ENCODE measurements at regions not wholly inside any gene's neighbourhood (a gene's known extent, or its start where the extent isn't known, plus 50 kb on each side); places are given as distances from the start of the nearest gene placed in this dataset.

DNA sequence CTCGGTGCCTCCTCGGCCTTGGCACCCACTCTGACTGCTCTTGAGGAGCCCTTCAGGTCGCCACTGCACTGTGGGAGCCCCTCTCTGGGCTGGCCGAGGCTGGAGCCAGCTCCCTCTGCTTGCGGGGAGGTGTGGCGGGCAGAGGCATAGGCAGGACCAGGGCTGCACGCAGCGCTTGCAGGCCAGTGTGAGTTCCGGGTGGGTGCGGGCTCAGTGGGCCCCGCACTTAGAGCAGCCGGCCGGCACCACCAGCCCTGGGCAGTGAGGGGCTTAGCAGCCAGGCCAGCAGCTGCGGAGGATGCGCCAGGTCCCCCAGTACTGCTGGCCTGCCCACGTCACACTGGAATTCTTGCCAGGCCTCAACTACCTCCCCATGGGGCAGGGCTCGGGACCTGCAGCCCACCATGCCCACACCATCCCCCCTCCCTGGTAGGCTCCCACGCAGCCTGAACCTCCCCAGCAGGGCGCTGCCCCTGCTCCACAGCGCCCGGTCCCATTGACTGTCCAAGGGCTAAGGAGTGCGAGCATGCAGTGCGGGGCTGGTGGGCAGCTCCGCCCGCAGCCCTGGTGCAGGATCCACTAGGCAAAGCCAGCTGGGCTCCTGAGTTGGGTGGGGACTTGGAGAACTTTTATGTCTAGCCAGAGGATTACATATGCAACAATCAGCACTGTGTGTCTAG is 602.9 kb upstream of the ST8SIA4 start:
- POLR2A ChIA-PET, result no interaction called here
- DNase-seq (ENCODE audit: low read depth, low spot score) (no peak), ATAC-seq (no peak)
- Histone ChIP-seq H3K27ac (ENCODE audit: low read length) (no peak overlapping the region), H3K4me1 (ENCODE audit: control insufficient read depth, insufficient read depth, low read length) (no peaks in the 10 kb centered on the region), H3K4me3 (ENCODE audit: low read depth in 2 of 2, low read length in 2 of 2) (no peak overlapping the region), H3K9me3 (ENCODE audit: control insufficient read depth, insufficient read depth, low read depth, low read length) (no peaks in the 10 kb centered on the region), H3K27me3 (ENCODE audit: control insufficient read depth, insufficient read depth, low read length) (no peaks in the 10 kb centered on the region), H3K36me3 (ENCODE audit: control insufficient read depth, insufficient read depth, low read length) (no peaks in the 10 kb centered on the region)
- intact Hi-C loops (cut with micrococcal nuclease; ENCODE audit: unreplicated experiment) (no loop called here), in situ Hi-C loops (cut with HindIII; ENCODE audit: low pct_unique_long_range_greater_than_20kb, low sequenced_read_pairs) (no loop called here)
- CTCF ChIA-PET, result no interaction called here
- TF ChIP-seq CTCF (IDR thresholded peaks at IDR 0.05), result no peak
- TF ChIP-seq POLR2AphosphoS5 (IDR thresholded peaks at IDR 0.05; ENCODE audit: low read depth, low read length), result no peak
- no peak for TF ChIP-seq TCF7L2 (IDR thresholded peaks at IDR 0.05; ENCODE audit: low read depth, low read length)
- TF ChIP-seq, protein P1, sequence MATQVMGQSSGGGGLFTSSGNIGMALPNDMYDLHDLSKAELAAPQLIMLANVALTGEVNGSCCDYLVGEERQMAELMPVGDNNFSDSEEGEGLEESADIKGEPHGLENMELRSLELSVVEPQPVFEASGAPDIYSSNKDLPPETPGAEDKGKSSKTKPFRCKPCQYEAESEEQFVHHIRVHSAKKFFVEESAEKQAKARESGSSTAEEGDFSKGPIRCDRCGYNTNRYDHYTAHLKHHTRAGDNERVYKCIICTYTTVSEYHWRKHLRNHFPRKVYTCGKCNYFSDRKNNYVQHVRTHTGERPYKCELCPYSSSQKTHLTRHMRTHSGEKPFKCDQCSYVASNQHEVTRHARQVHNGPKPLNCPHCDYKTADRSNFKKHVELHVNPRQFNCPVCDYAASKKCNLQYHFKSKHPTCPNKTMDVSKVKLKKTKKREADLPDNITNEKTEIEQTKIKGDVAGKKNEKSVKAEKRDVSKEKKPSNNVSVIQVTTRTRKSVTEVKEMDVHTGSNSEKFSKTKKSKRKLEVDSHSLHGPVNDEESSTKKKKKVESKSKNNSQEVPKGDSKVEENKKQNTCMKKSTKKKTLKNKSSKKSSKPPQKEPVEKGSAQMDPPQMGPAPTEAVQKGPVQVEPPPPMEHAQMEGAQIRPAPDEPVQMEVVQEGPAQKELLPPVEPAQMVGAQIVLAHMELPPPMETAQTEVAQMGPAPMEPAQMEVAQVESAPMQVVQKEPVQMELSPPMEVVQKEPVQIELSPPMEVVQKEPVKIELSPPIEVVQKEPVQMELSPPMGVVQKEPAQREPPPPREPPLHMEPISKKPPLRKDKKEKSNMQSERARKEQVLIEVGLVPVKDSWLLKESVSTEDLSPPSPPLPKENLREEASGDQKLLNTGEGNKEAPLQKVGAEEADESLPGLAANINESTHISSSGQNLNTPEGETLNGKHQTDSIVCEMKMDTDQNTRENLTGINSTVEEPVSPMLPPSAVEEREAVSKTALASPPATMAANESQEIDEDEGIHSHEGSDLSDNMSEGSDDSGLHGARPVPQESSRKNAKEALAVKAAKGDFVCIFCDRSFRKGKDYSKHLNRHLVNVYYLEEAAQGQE (IDR thresholded peaks at IDR 0.05; ENCODE audit: insufficient read depth in 1 of 2, low read depth in 2 of 2, low read length in 1 of 2), result no peak
- TF ChIP-seq SIN3A (IDR thresholded peaks at IDR 0.05; ENCODE audit: borderline replicate concordance, insufficient read depth, low read depth, low read length), result no peak
- BruUV-seq (replicated peaks), result no TSS peak

- POLR2A ChIA-PET, result no interaction called here
- Histone ChIP-seq H3K27me3 (ENCODE audit: control insufficient read depth, insufficient read depth, low read length) (no peaks in the 10 kb centered on the region), H3K4me1 (ENCODE audit: control insufficient read depth, insufficient read depth, low read length) (no peaks in the 10 kb centered on the region), H3K4me3 (ENCODE audit: low read depth in 2 of 2, low read length in 2 of 2) (no peak overlapping the region), H3K9me3 (ENCODE audit: control insufficient read depth, insufficient read depth, low read depth, low read length) (no peaks in the 10 kb centered on the region), H3K27ac (ENCODE audit: low read length) (no peak overlapping the region), H3K36me3 (ENCODE audit: control insufficient read depth, insufficient read depth, low read length) (no peaks in the 10 kb centered on the region)
- ATAC-seq (no peak), DNase-seq (ENCODE audit: low read depth, low spot score) (no peak)
- intact Hi-C loops (cut with micrococcal nuclease; ENCODE audit: unreplicated experiment) (no loop called here), in situ Hi-C loops (cut with HindIII; ENCODE audit: low pct_unique_long_range_greater_than_20kb, low sequenced_read_pairs) (no loop called here)
- TF ChIP-seq CTCF (IDR thresholded peaks at IDR 0.05) (no peak), TCF7L2 (IDR thresholded peaks at IDR 0.05; ENCODE audit: low read depth, low read length) (no peak), POLR2AphosphoS5 (IDR thresholded peaks at IDR 0.05; ENCODE audit: low read depth, low read length) (no peak), SIN3A (IDR thresholded peaks at IDR 0.05; ENCODE audit: borderline replicate concordance, insufficient read depth, low read depth, low read length) (no peak)
- TF ChIP-seq, protein P1 (IDR thresholded peaks at IDR 0.05; ENCODE audit: insufficient read depth in 1 of 2, low read depth in 2 of 2, low read length in 1 of 2), result no peak
- CTCF ChIA-PET, result no interaction called here
- no TSS peak for BruUV-seq (replicated peaks)
Measured at GRCh38 chr5:101482931-101483330, 579.8 kb upstream of the ST8SIA4 start.
